Epithelial cell of proximal tubule (primary cell): ENCODE measurements at regions not wholly inside any gene's neighbourhood (a gene's known extent, or its start where the extent isn't known, plus 50 kb on each side); places are given as distances from the start of the nearest gene placed in this dataset.

ENCODE experiments used
- DNase-seq: peaks from one replicate; pipeline ENCODE4 v3.0.0-alpha.2; 2011; ENCODE audit warnings: low read depth
- H3K4me3 ChIP-seq: 2 replicates; pipeline ENCODE4 v1.5.1; 2011; ENCODE audit warnings: low read depth, mild to moderate bottlenecking, low read length
- CTCF ChIP-seq: conservative IDR thresholded peaks from 2 replicates; pipeline ENCODE4 v1.5.1; 2012; ENCODE audit warnings: low read depth, mild to moderate bottlenecking, low read length

- no peak overlapping the region for H3K4me3 ChIP-seq
- TF ChIP-seq CTCF: no peak
- DNase-seq: no peak
Measured at GRCh38 chr2:45182667-45183295, 173.5 kb upstream of the SIX2 start.

DNA sequence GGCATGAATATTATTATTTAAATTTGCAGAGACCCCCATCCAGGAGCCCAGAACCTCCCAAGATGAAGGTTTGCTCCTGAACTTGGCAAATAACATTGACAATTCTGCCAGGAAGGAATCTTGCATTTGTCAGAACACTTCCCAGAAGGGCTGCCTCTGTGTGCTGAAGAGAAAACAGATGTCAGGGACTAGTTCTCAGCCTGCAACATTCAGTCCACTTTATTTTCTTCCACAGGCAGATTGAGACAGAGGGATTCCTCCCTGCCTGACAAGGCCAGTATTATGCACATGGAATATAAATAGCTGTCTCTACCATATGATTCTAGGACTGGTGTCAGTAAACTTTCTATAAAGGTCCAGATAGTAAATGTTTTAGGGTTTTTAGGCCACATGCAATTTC is 171.5 kb upstream of the SIX2 start:
- no peak for TF ChIP-seq CTCF
- no peak overlapping the region for H3K4me3 ChIP-seq
- DNase-seq: no peak

DNA sequence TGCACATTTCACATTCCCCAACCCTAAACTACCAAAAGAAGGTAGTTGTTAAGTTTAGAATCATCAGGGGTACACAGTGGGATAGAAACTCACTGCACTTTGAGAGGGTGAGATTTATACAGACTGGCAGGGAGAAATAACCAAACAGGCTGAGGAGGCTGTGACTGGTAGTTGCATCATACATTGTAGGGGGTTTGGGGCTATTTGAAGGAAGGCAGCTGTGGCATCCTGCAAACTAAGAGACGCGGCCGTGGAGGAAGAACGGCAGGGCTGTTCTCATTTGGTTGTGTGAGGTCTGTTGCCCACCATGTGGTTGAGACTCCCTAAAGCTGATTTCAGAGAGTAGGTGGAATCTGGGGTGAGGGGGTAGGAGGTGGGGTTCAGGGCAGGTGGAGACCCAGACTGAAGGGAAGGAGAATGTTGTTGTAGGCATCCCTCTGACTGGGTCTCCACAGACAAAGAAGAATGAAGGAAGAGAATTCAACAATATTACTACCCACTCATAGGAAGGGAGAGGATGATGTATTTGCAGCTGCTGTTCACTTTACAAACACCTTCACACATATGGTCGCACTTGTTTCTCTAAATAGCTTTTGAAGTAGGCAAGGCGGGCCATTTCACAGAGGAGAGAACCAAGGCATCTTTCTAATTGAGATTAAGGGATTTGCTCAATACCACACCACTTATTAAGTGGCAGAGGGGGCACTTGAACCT is 170.9 kb upstream of the SIX2 start:
- DNase-seq: no peak
- TF ChIP-seq CTCF: no peak
- no peak overlapping the region for H3K4me3 ChIP-seq

DNA sequence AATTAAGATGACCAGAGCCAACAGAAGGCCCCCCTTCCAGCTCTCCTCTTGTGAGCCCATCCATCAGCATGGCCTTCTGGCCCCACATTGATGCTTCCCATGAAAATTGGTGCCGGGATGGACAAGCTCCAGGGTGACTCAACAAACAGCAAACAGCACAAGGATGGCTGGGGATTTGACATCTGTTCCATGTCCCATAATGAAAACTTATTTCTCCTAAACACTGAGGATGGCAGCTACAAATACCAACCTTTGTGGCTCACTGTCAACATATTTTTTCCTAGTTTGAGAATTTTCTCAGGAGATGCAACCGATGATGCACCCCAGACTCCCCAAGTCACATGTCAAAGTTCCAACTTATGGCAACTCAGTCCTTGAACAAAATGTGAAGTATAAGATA is 169.6 kb upstream of the SIX2 start:
- no peak for DNase-seq
- no peak for TF ChIP-seq CTCF
- no peak overlapping the region for H3K4me3 ChIP-seq

GRCh38 chr2:45178359-45178758 is 169.1 kb upstream of the SIX2 start:
- DNase-seq: no peak
- no peak for TF ChIP-seq CTCF
- H3K4me3 ChIP-seq: no peak overlapping the region

DNA sequence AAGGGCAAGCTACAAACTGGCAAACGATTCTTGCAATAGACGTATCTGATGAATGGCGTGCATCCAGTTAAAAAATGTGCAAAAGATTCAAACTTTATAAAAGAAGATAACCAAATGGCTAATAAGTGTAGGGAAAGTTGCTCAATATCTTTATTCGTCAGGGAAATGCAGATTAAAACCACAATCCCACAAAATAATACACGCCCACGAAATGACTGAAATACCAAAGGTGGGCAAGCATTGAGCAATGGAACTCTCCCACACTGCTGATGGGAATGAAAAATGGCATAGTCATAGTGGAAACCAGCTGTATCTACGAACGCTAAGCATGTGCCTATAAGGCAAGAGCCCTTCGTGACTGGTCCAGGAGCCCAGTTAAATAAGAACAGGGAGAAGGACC is 168.6 kb upstream of the SIX2 start:
- DNase-seq: peak; percentile 91
- TF ChIP-seq CTCF: no peak
- H3K4me3 ChIP-seq: no peak overlapping the region

DNA sequence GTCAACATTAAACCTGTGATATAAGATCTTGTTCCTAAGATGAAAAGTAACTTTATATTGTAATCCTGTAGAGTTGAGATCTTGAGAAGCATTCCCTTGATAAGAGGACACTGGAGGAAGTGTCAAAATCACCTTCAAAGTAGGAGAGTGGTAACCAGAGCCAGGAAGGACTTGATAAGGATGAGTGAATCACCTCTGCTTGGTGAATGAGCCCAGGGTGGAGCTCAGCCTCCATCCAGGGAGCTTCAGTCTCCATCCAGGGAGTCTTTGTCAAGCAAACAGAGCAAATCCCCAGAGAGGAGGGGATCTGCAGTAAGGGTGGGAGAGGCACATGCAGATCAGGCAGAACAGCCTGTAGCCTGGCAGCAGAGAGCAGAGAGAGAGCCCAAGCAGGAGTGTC is 167.1 kb upstream of the SIX2 start:
- no peak overlapping the region for H3K4me3 ChIP-seq
- DNase-seq: no peak
- TF ChIP-seq CTCF: no peak
